ENCODE measurements at regions not wholly inside any gene's neighbourhood (a gene's known extent, or its start where the extent isn't known, plus 50 kb on each side); places are given as distances from the start of the nearest gene placed in this dataset.

DNA sequence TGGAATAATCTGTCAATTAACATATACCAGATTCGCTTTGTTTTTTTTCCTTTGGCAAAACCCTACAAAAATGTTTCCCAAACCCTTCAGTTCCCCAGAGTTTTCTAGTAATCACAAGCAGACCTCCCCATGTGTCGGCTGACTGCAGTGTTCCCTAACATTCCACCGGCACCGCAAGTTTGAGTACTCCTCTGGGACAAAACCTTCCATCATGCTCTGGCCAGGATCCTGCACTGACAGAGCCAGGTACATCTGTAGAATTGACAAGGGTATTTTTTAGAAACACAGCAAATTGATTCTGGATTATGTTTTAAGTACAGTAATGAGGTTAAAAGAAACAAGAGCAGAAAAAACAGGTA, 174.7 kb downstream of the GAS1 start:
- Histone ChIP-seq H3K4me1 (ENCODE audit: control insufficient read depth, insufficient read depth, low read length) (no peaks in the 10 kb centered on the region), H3K27me3 (ENCODE audit: control insufficient read depth, insufficient read depth, low read length) (no peaks in the 10 kb centered on the region), H3K9me3 (ENCODE audit: control insufficient read depth, insufficient read depth, low read length) (no peaks in the 10 kb centered on the region), H3K4me3 (ENCODE audit: low read depth, low read length) (no peak overlapping the region), H3K27ac (ENCODE audit: low read depth, low read length) (no peak overlapping the region), H3K36me3 (ENCODE audit: control insufficient read depth, insufficient read depth, low read length) (no peaks in the 10 kb centered on the region)
- no CpG with 5 or more reads among the region's 4 CpGs for WGBS (ENCODE audit: insufficient coverage)
- DNase-seq (ENCODE audit: low read depth in 4 of 6, low spot score in 6 of 6): no peak

DNA sequence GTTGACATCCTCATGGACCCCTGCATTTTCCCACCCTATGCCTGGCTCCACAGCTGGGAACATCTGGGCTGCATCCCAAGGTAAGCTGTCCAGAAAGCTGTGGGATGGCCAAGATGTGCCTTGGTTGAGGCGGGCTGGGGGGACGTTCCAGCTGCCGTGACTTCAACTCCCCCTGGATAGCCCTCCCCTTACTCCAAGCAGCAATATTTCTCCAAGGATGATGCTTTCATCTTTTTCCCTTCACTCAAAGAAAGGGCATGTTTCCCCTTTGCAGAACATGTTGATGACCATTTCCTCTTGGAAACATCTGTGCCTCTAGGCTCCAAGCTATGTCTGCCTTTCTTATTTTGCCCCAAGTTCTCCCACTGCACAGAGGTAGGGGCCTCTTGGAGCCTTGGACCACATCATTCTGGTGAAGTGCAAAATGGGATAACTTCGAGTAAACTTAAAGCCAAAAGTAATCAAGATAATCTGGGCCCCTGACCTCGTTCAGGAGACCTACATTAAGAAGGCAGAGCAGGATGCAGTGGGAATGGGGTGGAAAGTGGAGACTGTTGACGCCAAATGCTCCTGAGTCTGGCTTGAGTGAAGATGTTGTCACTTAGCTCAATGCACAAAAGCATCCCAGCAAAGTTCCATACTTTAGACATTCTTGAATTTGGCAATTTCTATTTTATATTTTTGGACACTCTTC, 175.2 kb downstream of the GAS1 start:
- Histone ChIP-seq H3K9me3 (ENCODE audit: control insufficient read depth, insufficient read depth, low read length) (no peaks in the 10 kb centered on the region), H3K36me3 (ENCODE audit: control insufficient read depth, insufficient read depth, low read length) (no peaks in the 10 kb centered on the region), H3K27me3 (ENCODE audit: control insufficient read depth, insufficient read depth, low read length) (no peaks in the 10 kb centered on the region), H3K27ac (ENCODE audit: low read depth, low read length) (no peak overlapping the region), H3K4me1 (ENCODE audit: control insufficient read depth, insufficient read depth, low read length) (no peaks in the 10 kb centered on the region), H3K4me3 (ENCODE audit: low read depth, low read length) (no peak overlapping the region)
- no peak for DNase-seq (ENCODE audit: low read depth in 4 of 6, low spot score in 6 of 6)
- WGBS (ENCODE audit: insufficient coverage): 81% methylated on average over 4 of the region's 6 CpGs

DNA sequence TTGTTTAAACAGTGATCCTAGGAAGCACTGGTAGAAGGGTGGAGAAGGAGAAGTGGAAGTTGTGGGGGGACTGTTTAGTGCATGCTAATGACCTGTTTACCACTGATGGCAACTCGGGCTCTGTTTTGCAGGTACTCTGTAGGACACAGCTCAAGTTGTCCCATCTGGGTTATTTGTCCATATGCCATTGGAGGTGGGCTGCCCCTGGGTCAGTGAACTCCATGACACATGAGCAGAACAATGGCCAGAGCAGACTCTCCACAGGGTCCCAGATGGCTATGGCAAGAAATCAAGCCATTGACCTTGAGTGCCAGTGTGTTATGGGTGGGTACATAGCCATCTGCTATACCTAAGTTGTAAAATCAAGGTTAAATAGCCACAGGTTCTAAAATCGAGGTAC, 175.9 kb downstream of the GAS1 start:
- H3K27me3 ChIP-seq (ENCODE audit: control insufficient read depth, insufficient read depth, low read length): no peaks in the 10 kb centered on the region
- no peak for DNase-seq (ENCODE audit: low read depth in 4 of 6, low spot score in 6 of 6)
- no peaks in the 10 kb centered on the region for H3K4me1 ChIP-seq (ENCODE audit: control insufficient read depth, insufficient read depth, low read length)
- WGBS (ENCODE audit: insufficient coverage): 90% methylated on average over 1 of the region's 2 CpGs
- H3K9me3 ChIP-seq (ENCODE audit: control insufficient read depth, insufficient read depth, low read length): no peaks in the 10 kb centered on the region
- H3K4me3 ChIP-seq (ENCODE audit: low read depth, low read length): no peak overlapping the region
- no peak overlapping the region for H3K27ac ChIP-seq (ENCODE audit: low read depth, low read length)
- no peaks in the 10 kb centered on the region for H3K36me3 ChIP-seq (ENCODE audit: control insufficient read depth, insufficient read depth, low read length)

DNA sequence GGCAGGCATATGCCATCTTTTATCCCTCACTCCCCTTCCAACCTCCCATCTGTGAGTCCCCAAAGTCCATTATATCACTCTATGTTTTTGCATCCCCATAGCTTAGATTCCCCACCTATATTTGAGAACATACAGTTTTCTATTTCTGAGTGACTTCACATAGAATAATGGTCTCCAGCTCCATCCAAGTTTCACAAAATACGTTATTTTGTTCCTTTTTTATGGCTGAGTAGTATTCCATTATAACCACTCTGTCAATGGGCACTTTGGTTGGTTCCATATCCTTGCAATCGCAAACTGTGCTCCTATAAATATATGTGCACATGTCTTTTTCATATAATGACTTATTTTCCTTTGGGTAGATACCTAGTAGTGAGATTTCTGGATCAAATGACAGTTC, 178.6 kb downstream of the GAS1 start:
- no peak overlapping the region for H3K4me3 ChIP-seq (ENCODE audit: low read depth, low read length)
- H3K9me3 ChIP-seq (ENCODE audit: control insufficient read depth, insufficient read depth, low read length): no peaks in the 10 kb centered on the region
- no peaks in the 10 kb centered on the region for H3K4me1 ChIP-seq (ENCODE audit: control insufficient read depth, insufficient read depth, low read length)
- H3K36me3 ChIP-seq (ENCODE audit: control insufficient read depth, insufficient read depth, low read length): no peaks in the 10 kb centered on the region
- H3K27ac ChIP-seq (ENCODE audit: low read depth, low read length): no peak overlapping the region
- WGBS (ENCODE audit: insufficient coverage): no CpG with 5 or more reads among the region's 2 CpGs
- H3K27me3 ChIP-seq (ENCODE audit: control insufficient read depth, insufficient read depth, low read length): no peaks in the 10 kb centered on the region
- no peak for DNase-seq (ENCODE audit: low read depth in 4 of 6, low spot score in 6 of 6)

DNA sequence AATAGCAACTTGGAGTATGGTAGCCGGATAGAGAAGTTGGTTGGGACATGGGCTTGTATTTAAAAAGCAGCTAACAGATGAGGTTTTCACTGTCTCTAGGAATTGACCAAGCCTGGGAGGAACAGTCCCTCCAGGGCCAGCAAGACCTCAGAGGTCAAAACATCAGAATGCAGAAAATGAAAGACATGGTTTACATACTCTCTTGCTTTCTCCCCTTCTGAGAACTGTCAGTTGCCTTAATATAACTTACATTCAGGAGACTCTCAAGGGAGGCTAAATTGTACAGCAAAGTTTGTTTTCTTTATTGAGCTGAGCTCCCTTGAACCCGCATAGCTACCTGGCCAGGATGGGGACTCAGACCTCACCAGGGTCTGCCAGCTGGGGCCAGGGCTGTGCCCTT, 179.3 kb downstream of the GAS1 start:
- no peak for DNase-seq (ENCODE audit: low read depth in 4 of 6, low spot score in 6 of 6)
- no peaks in the 10 kb centered on the region for H3K4me1 ChIP-seq (ENCODE audit: control insufficient read depth, insufficient read depth, low read length)
- H3K27me3 ChIP-seq (ENCODE audit: control insufficient read depth, insufficient read depth, low read length): no peaks in the 10 kb centered on the region
- no peak overlapping the region for H3K4me3 ChIP-seq (ENCODE audit: low read depth, low read length)
- no peaks in the 10 kb centered on the region for H3K9me3 ChIP-seq (ENCODE audit: control insufficient read depth, insufficient read depth, low read length)
- no peak overlapping the region for H3K27ac ChIP-seq (ENCODE audit: low read depth, low read length)
- H3K36me3 ChIP-seq (ENCODE audit: control insufficient read depth, insufficient read depth, low read length): no peaks in the 10 kb centered on the region
- WGBS (ENCODE audit: insufficient coverage): 91% methylated on average over 2 of the region's 2 CpGs

DNA sequence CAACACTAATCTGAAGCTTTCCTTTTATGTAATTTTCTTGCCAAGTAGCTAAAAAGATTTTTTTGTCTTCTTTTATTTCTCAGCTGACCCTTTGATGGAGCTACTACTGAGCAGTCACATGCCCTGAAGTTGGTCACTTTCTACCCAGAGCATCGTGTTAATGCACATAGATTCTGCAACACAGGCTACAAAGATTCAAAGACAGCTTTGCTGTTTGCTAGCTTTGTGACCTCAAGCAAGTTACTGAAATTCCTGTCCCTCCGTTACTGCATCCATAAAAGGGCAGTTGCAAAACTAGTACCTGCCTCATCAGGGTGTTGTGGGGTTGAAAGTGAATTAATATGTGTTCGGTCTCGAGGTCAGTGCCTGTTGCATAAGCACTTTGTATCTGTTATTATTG, 179.9 kb downstream of the GAS1 start:
- H3K4me3 ChIP-seq (ENCODE audit: low read depth, low read length): no peak overlapping the region
- H3K27ac ChIP-seq (ENCODE audit: low read depth, low read length): no peak overlapping the region
- no peaks in the 10 kb centered on the region for H3K27me3 ChIP-seq (ENCODE audit: control insufficient read depth, insufficient read depth, low read length)
- H3K4me1 ChIP-seq (ENCODE audit: control insufficient read depth, insufficient read depth, low read length): no peaks in the 10 kb centered on the region
- no peaks in the 10 kb centered on the region for H3K36me3 ChIP-seq (ENCODE audit: control insufficient read depth, insufficient read depth, low read length)
- WGBS (ENCODE audit: insufficient coverage): 78% methylated on average over 1 of the region's 4 CpGs
- H3K9me3 ChIP-seq (ENCODE audit: control insufficient read depth, insufficient read depth, low read length): no peaks in the 10 kb centered on the region
- no peak for DNase-seq (ENCODE audit: low read depth in 4 of 6, low spot score in 6 of 6)

DNA sequence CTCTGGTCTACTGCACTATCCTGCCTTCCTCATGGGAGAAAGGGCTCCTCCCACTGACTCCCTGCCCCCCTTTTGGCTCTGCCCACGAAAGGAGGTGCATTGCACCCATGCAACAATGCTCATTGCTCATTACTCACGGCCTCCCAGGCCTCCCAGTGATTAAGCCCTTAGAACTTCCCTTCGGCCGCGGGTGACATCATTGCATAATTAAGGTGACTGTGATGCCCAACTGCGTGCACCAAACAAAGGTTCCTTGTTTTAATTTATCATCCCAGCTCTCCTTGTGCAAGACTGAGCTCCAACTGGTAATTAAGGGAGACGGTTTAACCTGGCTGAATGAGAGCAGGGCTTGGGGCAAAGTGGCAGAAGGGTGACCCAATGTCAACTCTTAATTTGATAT, 180.4 kb downstream of the GAS1 start:
- 31% methylated on average over 3 of the region's 7 CpGs for WGBS (ENCODE audit: insufficient coverage)
- no peaks in the 10 kb centered on the region for H3K27me3 ChIP-seq (ENCODE audit: control insufficient read depth, insufficient read depth, low read length)
- no peak overlapping the region for H3K27ac ChIP-seq (ENCODE audit: low read depth, low read length)
- no peaks in the 10 kb centered on the region for H3K9me3 ChIP-seq (ENCODE audit: control insufficient read depth, insufficient read depth, low read length)
- no peaks in the 10 kb centered on the region for H3K36me3 ChIP-seq (ENCODE audit: control insufficient read depth, insufficient read depth, low read length)
- H3K4me1 ChIP-seq (ENCODE audit: control insufficient read depth, insufficient read depth, low read length): no peaks in the 10 kb centered on the region
- DNase-seq (ENCODE audit: low read depth in 4 of 6, low spot score in 6 of 6): peak in 2 of 6 donors; percentile 48 to 62
- no peak overlapping the region for H3K4me3 ChIP-seq (ENCODE audit: low read depth, low read length)

DNA sequence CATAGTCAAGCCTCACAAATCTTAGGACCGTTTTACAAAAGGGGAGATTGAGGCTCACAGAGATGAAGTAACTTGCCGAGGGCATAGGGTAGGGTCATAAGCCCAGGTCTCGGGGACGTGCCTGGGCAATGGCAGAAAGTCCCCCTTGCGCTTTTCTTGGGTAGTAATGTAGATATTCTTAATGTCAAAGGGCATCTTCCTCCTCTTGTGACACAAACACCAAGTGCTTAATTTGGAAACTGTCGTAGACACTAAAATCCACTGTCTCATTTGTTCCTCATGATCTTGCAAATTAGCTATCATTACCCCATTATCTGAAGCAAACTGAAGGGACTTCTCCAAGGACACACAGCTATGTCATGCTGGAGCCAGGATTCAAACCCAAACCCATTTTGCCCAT, 180.8 kb downstream of the GAS1 start:
- DNase-seq (ENCODE audit: low read depth in 4 of 6, low spot score in 6 of 6): no peak
- Histone ChIP-seq H3K9me3 (ENCODE audit: control insufficient read depth, insufficient read depth, low read length) (no peaks in the 10 kb centered on the region), H3K36me3 (ENCODE audit: control insufficient read depth, insufficient read depth, low read length) (no peaks in the 10 kb centered on the region), H3K27ac (ENCODE audit: low read depth, low read length) (no peak overlapping the region), H3K27me3 (ENCODE audit: control insufficient read depth, insufficient read depth, low read length) (no peaks in the 10 kb centered on the region), H3K4me3 (ENCODE audit: low read depth, low read length) (no peak overlapping the region), H3K4me1 (ENCODE audit: control insufficient read depth, insufficient read depth, low read length) (no peaks in the 10 kb centered on the region)
- 93% methylated on average over 1 of the region's 6 CpGs for WGBS (ENCODE audit: insufficient coverage)

DNA sequence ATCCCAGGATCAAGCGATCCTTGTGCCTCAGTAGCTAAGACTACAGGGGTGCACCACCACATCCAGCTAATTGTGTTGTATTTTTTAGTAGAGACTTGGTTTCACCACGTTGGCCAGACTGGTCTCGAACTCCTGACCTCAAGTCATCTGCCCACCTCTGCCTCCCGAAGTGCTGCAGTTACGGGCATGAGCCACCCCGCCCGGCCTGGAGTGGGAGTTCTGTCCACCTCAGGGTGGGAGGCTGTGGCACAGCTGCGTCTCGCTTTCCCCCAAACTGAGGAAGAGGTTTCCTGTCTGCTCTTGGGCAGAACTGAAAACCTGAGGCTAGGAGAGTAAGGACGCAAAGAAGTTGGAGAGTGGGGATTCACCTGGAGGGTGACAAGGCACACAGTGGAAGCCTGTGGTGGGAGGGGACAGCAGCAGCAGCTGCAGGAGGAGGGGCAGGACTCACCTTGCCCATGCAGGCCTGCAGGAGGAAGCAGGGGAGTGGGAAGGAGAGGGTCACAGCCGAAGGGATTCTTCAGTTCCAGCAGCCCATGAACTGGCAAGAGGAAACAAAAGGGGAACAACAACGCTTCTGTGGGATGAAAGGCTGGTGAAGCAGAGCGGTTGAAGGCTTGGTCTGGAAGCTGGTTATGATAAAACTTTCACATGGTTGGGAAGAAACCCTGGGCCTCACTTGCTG, 181.4 kb downstream of the GAS1 start:
- no peaks in the 10 kb centered on the region for H3K4me1 ChIP-seq (ENCODE audit: control insufficient read depth, insufficient read depth, low read length)
- H3K9me3 ChIP-seq (ENCODE audit: control insufficient read depth, insufficient read depth, low read length): no peaks in the 10 kb centered on the region
- no peak overlapping the region for H3K4me3 ChIP-seq (ENCODE audit: low read depth, low read length)
- no peaks in the 10 kb centered on the region for H3K27me3 ChIP-seq (ENCODE audit: control insufficient read depth, insufficient read depth, low read length)
- H3K36me3 ChIP-seq (ENCODE audit: control insufficient read depth, insufficient read depth, low read length): no peaks in the 10 kb centered on the region
- 87% methylated on average over 12 of the region's 13 CpGs for WGBS (ENCODE audit: insufficient coverage)
- no peak for DNase-seq (ENCODE audit: low read depth in 4 of 6, low spot score in 6 of 6)
- H3K27ac ChIP-seq (ENCODE audit: low read depth, low read length): no peak overlapping the region

DNA sequence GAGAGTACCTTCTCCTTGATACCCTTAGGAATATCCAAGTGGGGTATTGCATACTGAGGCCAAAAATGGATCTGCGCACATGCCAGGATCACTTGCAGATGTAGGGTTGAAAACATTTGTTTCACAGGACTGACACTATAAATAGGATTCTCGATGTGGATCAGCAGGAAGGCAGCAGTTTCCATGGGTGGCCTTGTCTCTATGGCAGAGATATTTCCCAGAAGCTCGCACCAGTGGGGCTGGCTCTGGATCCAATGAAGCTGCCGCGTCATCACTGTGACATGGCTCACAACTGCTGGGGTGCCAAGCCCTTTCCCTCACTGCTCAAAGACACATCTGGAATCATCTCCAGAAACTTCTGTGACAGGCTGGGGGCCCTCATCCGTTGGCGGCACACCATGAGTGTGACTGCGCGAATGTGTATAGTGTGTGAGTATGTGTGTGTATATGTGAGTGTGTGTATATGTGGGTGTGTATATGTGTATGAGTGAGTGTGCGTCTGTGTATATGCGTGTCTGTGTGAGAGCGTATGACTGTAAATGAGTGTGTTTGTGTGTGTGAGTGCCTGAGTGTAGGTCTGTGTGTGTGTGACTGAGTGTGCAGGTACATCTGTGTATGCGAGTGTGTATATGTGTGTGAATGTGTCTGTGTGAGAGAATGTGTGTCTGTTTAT, 182.5 kb downstream of the GAS1 start:
- H3K36me3 ChIP-seq (ENCODE audit: control insufficient read depth, insufficient read depth, low read length): no peaks in the 10 kb centered on the region
- no peak for DNase-seq (ENCODE audit: low read depth in 4 of 6, low spot score in 6 of 6)
- H3K9me3 ChIP-seq (ENCODE audit: control insufficient read depth, insufficient read depth, low read length): no peaks in the 10 kb centered on the region
- H3K4me3 ChIP-seq (ENCODE audit: low read depth, low read length): no peak overlapping the region
- H3K27me3 ChIP-seq (ENCODE audit: control insufficient read depth, insufficient read depth, low read length): no peaks in the 10 kb centered on the region
- H3K4me1 ChIP-seq (ENCODE audit: control insufficient read depth, insufficient read depth, low read length): no peaks in the 10 kb centered on the region
- H3K27ac ChIP-seq (ENCODE audit: low read depth, low read length): no peak overlapping the region
- 92% methylated on average over 13 of the region's 13 CpGs for WGBS (ENCODE audit: insufficient coverage)
